ENCODE measurements at regions not wholly inside any gene's neighbourhood (a gene's known extent, or its start where the extent isn't known, plus 50 kb on each side); places are given as distances from the start of the nearest gene placed in this dataset.
A peak's percentile ranks its signal among the peaks of the same experiment; 100 is the strongest.

- no peak for TF ChIP-seq CTCF (conservative IDR thresholded peaks at IDR 0.05; ENCODE audit: low read depth, low read length)
- no peak overlapping the region for H3K4me3 ChIP-seq (ENCODE audit: low read depth, low read length)
- DNase-seq (ENCODE audit: low read depth), result no peak
Measured at GRCh38 chr5:58359981-58360380, 99.9 kb downstream of the PLK2 start.

DNA sequence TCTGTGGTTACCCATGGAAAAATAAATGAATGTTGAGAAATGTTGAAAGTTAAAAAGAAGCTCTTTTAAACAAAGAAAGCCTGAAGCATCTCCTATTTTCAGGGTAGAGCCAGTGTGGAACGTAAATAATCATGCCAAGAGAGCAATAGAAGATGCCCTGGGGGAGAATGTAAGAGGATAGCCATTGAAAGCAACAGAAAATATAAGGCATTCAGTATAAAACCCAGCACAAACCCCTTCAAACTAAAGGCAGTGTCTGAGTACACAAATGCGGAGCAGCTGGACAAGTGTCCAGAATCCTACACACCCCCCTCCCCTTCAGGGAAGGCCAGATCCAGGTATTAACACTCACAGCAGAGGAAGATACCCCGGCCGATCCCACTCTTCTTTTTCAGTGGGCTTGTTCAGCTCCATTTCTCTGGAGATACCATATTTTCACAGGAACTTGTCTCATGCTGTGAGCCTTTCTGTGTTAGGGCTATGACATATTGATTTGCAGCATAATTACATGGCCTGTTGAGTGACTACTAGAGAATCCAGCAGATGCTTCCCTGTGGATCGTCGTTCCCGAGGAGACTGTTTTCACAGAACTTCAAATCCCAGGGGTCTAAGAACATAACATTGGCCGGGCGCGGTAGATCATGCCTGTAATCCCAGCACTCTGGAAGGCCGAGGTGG, 101.2 kb downstream of the PLK2 start:
- H3K4me3 ChIP-seq (ENCODE audit: low read depth, low read length), result no peak overlapping the region
- no peak for TF ChIP-seq CTCF (conservative IDR thresholded peaks at IDR 0.05; ENCODE audit: low read depth, low read length)
- DNase-seq (ENCODE audit: low read depth), result no peak

- H3K4me3 ChIP-seq (ENCODE audit: low read depth, low read length), result no peak overlapping the region
- no peak for TF ChIP-seq CTCF (conservative IDR thresholded peaks at IDR 0.05; ENCODE audit: low read depth, low read length)
- no peak for DNase-seq (ENCODE audit: low read depth)
Measured at GRCh38 chr5:58357799-58358500, 101.9 kb downstream of the PLK2 start.

DNA sequence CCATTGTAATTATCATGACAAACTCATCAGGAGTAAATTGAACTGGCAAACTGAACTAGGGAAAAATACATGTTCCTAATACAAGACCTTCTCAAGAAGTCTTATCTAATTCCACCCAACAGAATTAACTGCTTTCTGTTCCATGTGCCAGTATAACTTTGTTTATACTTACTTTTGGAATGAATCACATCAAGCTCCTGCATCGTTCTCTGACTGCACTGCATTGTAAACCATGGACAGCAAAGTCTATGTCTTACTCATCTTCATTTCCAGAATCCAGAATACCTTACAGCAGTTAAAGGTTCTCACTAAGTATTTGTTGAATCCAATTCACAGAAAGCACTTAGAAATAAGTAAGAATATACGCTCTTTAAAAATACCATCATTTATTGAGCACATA, 102.8 kb downstream of the PLK2 start:
- TF ChIP-seq CTCF (conservative IDR thresholded peaks at IDR 0.05; ENCODE audit: low read depth, low read length), result no peak
- peak; percentile 30 for DNase-seq (ENCODE audit: low read depth)

DNA sequence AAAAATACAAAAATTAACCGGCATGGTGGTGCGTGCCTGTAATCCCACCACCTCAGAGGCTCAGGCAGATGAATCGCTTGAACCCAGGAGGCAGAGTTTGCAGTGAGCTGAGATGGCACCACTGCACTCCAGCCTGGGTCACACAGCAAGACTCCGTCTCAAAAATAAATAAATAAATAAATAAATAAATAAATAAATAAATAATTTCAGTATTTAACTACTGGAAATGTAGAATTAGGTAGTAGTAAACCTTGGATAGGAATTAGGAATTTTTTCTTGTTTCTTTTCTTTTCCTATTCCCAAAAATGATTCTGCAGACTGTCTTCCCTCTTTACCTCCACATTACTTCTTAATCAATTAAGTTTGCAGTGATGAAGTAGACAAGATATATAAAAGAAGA, 103.2 kb downstream of the PLK2 start:
- DNase-seq (ENCODE audit: low read depth), result no peak
- TF ChIP-seq CTCF (conservative IDR thresholded peaks at IDR 0.05; ENCODE audit: low read depth, low read length), result no peak
- H3K4me3 ChIP-seq (ENCODE audit: low read depth, low read length), result no peak overlapping the region

More for the DNA sequence above, 102.8 kb downstream of the PLK2 start:
- no peak overlapping the region for H3K4me3 ChIP-seq (ENCODE audit: low read depth, low read length)

GRCh38 chr5:58354827-58355226, 105.1 kb downstream of the PLK2 start:
- TF ChIP-seq CTCF (conservative IDR thresholded peaks at IDR 0.05; ENCODE audit: low read depth, low read length), result no peak
- no peak overlapping the region for H3K4me3 ChIP-seq (ENCODE audit: low read depth, low read length)
- no peak for DNase-seq (ENCODE audit: low read depth)

- no peak for DNase-seq (ENCODE audit: low read depth)
- no peak for TF ChIP-seq CTCF (conservative IDR thresholded peaks at IDR 0.05; ENCODE audit: low read depth, low read length)
- H3K4me3 ChIP-seq (ENCODE audit: low read depth, low read length), result no peak overlapping the region
Measured at GRCh38 chr5:58353992-58354391, 105.9 kb downstream of the PLK2 start.
